Endothelial cell of umbilical vein (primary cell): ENCODE measurements at regions not wholly inside any gene's neighbourhood (a gene's known extent, or its start where the extent isn't known, plus 50 kb on each side); places are given as distances from the start of the nearest gene placed in this dataset.

Experiments used
- BruUV-seq: library from RNA; stranded (reverse); fragments of 400-500 nt; replicated peaks from 2 replicates; lab custom pipeline; 2021; lab: Mats Ljungman, UMichigan
- CTCF ChIA-PET: fragments of 300-600, 350-600 bp; sonication (Branson Sonifier 250); formaldehyde crosslinking; loops from one replicate; lab custom pipeline; 2021; ENCODE audit warnings: antibody characterized with exemption, inconsistent platforms; lab: Charles Lee
- POLR2A ChIA-PET: fragments of 300-600, 350-600 bp; sonication (Branson Sonifier 250); formaldehyde crosslinking; loops from one replicate; lab custom pipeline; 2021; ENCODE audit warnings: antibody characterized with exemption, inconsistent platforms; lab: Charles Lee
- DNase-seq: peaks from one replicate; pipeline ENCODE4 v3.0.0-alpha.2; 2011; ENCODE audit warnings: low read depth, low spot score
- FAIRE-seq: peaks from 2 replicates; lab custom pipeline; 2011; peaks lifted over from hg19 to GRCh38; lab: Jason Lieb, UNC
- H2AFZ ChIP-seq: 2 replicates; pipeline ENCODE4 v1.6.0; 2012; ENCODE audit warnings: low read depth, low read length, control low read depth, inconsistent platforms
- H3K27ac ChIP-seq: 2 replicates; pipeline ENCODE4 v1.5.1; 2011; ENCODE audit warnings: low read depth, mild to moderate bottlenecking, control low read depth, low read length, moderate library complexity; ENCODE audit not compliant: insufficient read depth
- H3K27me3 ChIP-seq, 2 experiments: 2 replicates each; pipeline versions ENCODE4 v1.6.0 to v1.6.1; 2011; ENCODE audit warnings: low read length in 2 of 2, mixed read lengths in 1 of 2; ENCODE audit not compliant: control insufficient read depth in 2 of 2, insufficient read depth in 2 of 2
- H3K36me3 ChIP-seq, 2 experiments: 2 replicates in 1 of 2; 3 replicates in 1 of 2; pipeline ENCODE4 v1.5.1; 2011; ENCODE audit warnings: low read length in 2 of 2, mild to moderate bottlenecking in 1 of 2, moderate library complexity in 1 of 2; ENCODE audit not compliant: control insufficient read depth in 2 of 2, insufficient read depth in 2 of 2; ENCODE audit errors: extremely low read depth in 1 of 2
- H3K4me1 ChIP-seq: 3 replicates; pipeline ENCODE4 v1.5.1; 2011; ENCODE audit warnings: mild to moderate bottlenecking, low read length; ENCODE audit not compliant: control insufficient read depth, insufficient read depth; ENCODE audit errors: extremely low read depth
- H3K4me2 ChIP-seq: 2 replicates; pipeline ENCODE4 v1.6.1; 2011; ENCODE audit warnings: low read length, control low read depth, mixed read lengths; ENCODE audit not compliant: insufficient read depth
- H3K4me3 ChIP-seq, 3 experiments: fragments of 200-600 bp in 1 of 3; sonication (generic), shearing (Covaris generic) in 1 of 3; replicated peaks in 1 of 3; 2 replicates each; pipeline ENCODE4 v1.5.1; 2011 to 2016; ENCODE audit warnings: control low read depth in 3 of 3, low read length in 3 of 3, mild to moderate bottlenecking in 2 of 3, inconsistent platforms in 1 of 3, low read depth in 1 of 3, moderate library complexity in 1 of 3; ENCODE audit not compliant: insufficient read depth in 1 of 3
- H3K79me2 ChIP-seq: 2 replicates; pipeline ENCODE4 v1.6.0; 2012; ENCODE audit warnings: low read length, inconsistent platforms; ENCODE audit not compliant: control insufficient read depth, insufficient read depth
- H3K9ac ChIP-seq: replicated peaks from 2 replicates; pipeline ENCODE3; 2011; ENCODE audit warnings: low read length, control low read depth; ENCODE audit not compliant: insufficient read depth; ENCODE audit errors: extremely low read depth
- H3K9me1 ChIP-seq: replicated peaks from 3 replicates; pipeline ENCODE4 v1.6.0; 2011; ENCODE audit warnings: mild to moderate bottlenecking, low read length; ENCODE audit not compliant: control insufficient read depth, insufficient read depth; ENCODE audit errors: extremely low read depth
- H3K9me3 ChIP-seq: replicated peaks from 2 replicates; pipeline ENCODE4 v1.5.1; 2012; ENCODE audit warnings: low read length, inconsistent platforms; ENCODE audit not compliant: control insufficient read depth, insufficient read depth
- H4K20me1 ChIP-seq: replicated peaks from 2 replicates; pipeline ENCODE3; 2011; ENCODE audit warnings: mild to moderate bottlenecking, low read length; ENCODE audit not compliant: control insufficient read depth, insufficient read depth; ENCODE audit errors: extremely low read depth
- CTCF ChIP-seq, 2 donors: IDR thresholded peaks; 1 replicate in 1 of 2; 2 replicates in 1 of 2; pipeline ENCODE4 v1.5.1; 2011; ENCODE audit warnings: low read length in 2 of 2, mild to moderate bottlenecking in 2 of 2, moderate library complexity in 2 of 2, control low read depth in 1 of 2, inconsistent platforms in 1 of 2, low read depth in 1 of 2; ENCODE audit not compliant: insufficient read depth in 1 of 2; ENCODE audit errors: extremely low read depth in 1 of 2
- EZH2 ChIP-seq: IDR thresholded peaks from 2 replicates; pipeline ENCODE4 v1.6.1; 2012; ENCODE audit warnings: borderline replicate concordance, low read depth, mild to moderate bottlenecking, moderate library complexity, low read length, inconsistent platforms; ENCODE audit not compliant: severe bottlenecking
- FOS ChIP-seq: IDR thresholded peaks from 2 replicates; pipeline ENCODE4 v1.6.1; 2011; ENCODE audit warnings: mild to moderate bottlenecking, low read length, moderate library complexity, borderline replicate concordance; ENCODE audit not compliant: insufficient read depth
- GATA2 ChIP-seq: IDR thresholded peaks from 2 replicates; pipeline ENCODE4 v1.7.0; 2011; ENCODE audit warnings: low read depth, mild to moderate bottlenecking, moderate library complexity, mixed read lengths, low read length; ENCODE audit not compliant: insufficient read length, insufficient read depth
- JUN ChIP-seq: IDR thresholded peaks from 2 replicates; pipeline ENCODE4 v1.6.1; 2011; ENCODE audit warnings: borderline replicate concordance, low read depth; ENCODE audit not compliant: insufficient read length, insufficient read depth
- MAX ChIP-seq: IDR thresholded peaks from 2 replicates; pipeline ENCODE4 v1.6.1; 2011; ENCODE audit not compliant: insufficient read depth, insufficient read length
- MYC ChIP-seq: IDR thresholded peaks from one replicate; pipeline ENCODE4 v1.6.1; 2011; ENCODE audit warnings: mild to moderate bottlenecking, low read depth, low read length
- POLR2A ChIP-seq: IDR thresholded peaks from 2 replicates; pipeline ENCODE4 v1.6.1; 2012; ENCODE audit warnings: low read depth, mild to moderate bottlenecking, control low read depth, low read length
- POLR2AphosphoS5 ChIP-seq: IDR thresholded peaks from 2 replicates; pipeline ENCODE4 v1.6.1; 2012; ENCODE audit warnings: low read depth, mild to moderate bottlenecking, control low read depth, low read length, moderate library complexity; ENCODE audit not compliant: insufficient read depth
- dilution Hi-C: fragments of 300-500 bp; cut with MboI; formaldehyde crosslinking; loops from one replicate; pipeline ENCODE4 v1.15.0; 2019; ENCODE audit warnings: low sequenced_read_pairs; ENCODE audit not compliant: extremely low pct_ligation_motif_present
- intact Hi-C: fragments of 100-400 bp; cut with micrococcal nuclease; formaldehyde crosslinking; loops from one replicate; pipeline ENCODE4 v1.10.0; 2022

GRCh38 chr13:50174630-50175029 is 159.4 kb downstream of the KCNRG start:
- no peak for FAIRE-seq
- intact Hi-C loops, result loop anchor here (10.0 kb wide), 1 partner anchor 740 kb away; no protein-coding TSS in a partner anchor
- dilution Hi-C loops, result no loop called here
- Histone ChIP-seq H3K9ac (no peak overlapping the region), H4K20me1 (no peaks in the 10 kb centered on the region), H3K4me2 (no peak overlapping the region), H3K9me3 (no peaks in the 10 kb centered on the region), H3K27me3 (no peaks in the 10 kb centered on the region), H2AFZ (no peak overlapping the region), H3K4me1 (no peaks in the 10 kb centered on the region), H3K4me3 (no peak overlapping the region), H3K79me2 (no peaks in the 10 kb centered on the region), H3K36me3 (no peaks in the 10 kb centered on the region), H3K9me1 (no peaks in the 10 kb centered on the region), H3K27ac (no peak overlapping the region)
- TF ChIP-seq MAX, result no peak
- no peak for TF ChIP-seq GATA2
- TF ChIP-seq FOS, result no peak
- TF ChIP-seq POLR2A, result no peak
- TF ChIP-seq CTCF (IDR thresholded peaks at IDR 0.05; ENCODE audit: extremely low read depth in 1 of 2, insufficient read depth in 1 of 2, low read depth in 1 of 2, low read length in 2 of 2), result no peak
- ChIA-PET CTCF (no interaction called here), POLR2A (no interaction called here)
- no peak for DNase-seq
- BruUV-seq, result no TSS peak

- H3K36me3 ChIP-seq, result no peaks in the 10 kb centered on the region
- H3K4me1 ChIP-seq, result no peaks in the 10 kb centered on the region
- H3K27ac ChIP-seq, result no peak overlapping the region
- no peak overlapping the region for H3K4me2 ChIP-seq
- no peak overlapping the region for H2AFZ ChIP-seq
- CTCF ChIA-PET, result no interaction called here
- dilution Hi-C loops (no loop called here), intact Hi-C loops (loop anchor here (10.0 kb wide), 1 partner anchor 735 kb away; no protein-coding TSS in a partner anchor)
- H3K9ac ChIP-seq, result no peak overlapping the region
- no peak for FAIRE-seq
- no peaks in the 10 kb centered on the region for H4K20me1 ChIP-seq
- H3K9me3 ChIP-seq, result no peaks in the 10 kb centered on the region
- no peaks in the 10 kb centered on the region for H3K9me1 ChIP-seq
- no peaks in the 10 kb centered on the region for H3K79me2 ChIP-seq
- BruUV-seq, result no TSS peak
- POLR2A ChIA-PET, result no interaction called here
- no peak for DNase-seq
- H3K4me3 ChIP-seq, result no peak overlapping the region
- no peaks in the 10 kb centered on the region for H3K27me3 ChIP-seq
- TF ChIP-seq JUN (no peak), POLR2AphosphoS5 (no peak), EZH2 (no peak), MYC (no peak), FOS (no peak), GATA2 (no peak), MAX (no peak), POLR2A (no peak), CTCF (IDR thresholded peaks at IDR 0.05; ENCODE audit: extremely low read depth in 1 of 2, insufficient read depth in 1 of 2, low read depth in 1 of 2, low read length in 2 of 2) (no peak)
Observed at GRCh38 chr13:50179977-50180376, 164.7 kb downstream of the KCNRG start.
